NT2/D1 (cell line): ENCODE measurements at regions not wholly inside any gene's neighbourhood (a gene's known extent, or its start where the extent isn't known, plus 50 kb on each side); places are given as distances from the start of the nearest gene placed in this dataset.

ENCODE experiments used
- DNase-seq: peaks from one replicate; pipeline ENCODE4 v3.0.0-alpha.2; 2011; ENCODE audit warnings: low read depth, low spot score
- H3K27me3 ChIP-seq: 2 replicates; pipeline ENCODE4 v1.6.0; 2011; ENCODE audit warnings: mild to moderate bottlenecking; ENCODE audit not compliant: insufficient read length, insufficient read depth
- H3K36me3 ChIP-seq: 2 replicates; pipeline ENCODE4 v1.6.1; 2011; ENCODE audit warnings: mild to moderate bottlenecking, low read length, mixed read lengths; ENCODE audit not compliant: insufficient read depth, insufficient read length
- H3K4me1 ChIP-seq: 2 replicates; pipeline ENCODE4 v1.5.1; 2011; ENCODE audit not compliant: insufficient read depth, insufficient read length
- H3K4me3 ChIP-seq: 2 replicates; pipeline ENCODE4 v1.5.1; 2011; ENCODE audit warnings: low read depth; ENCODE audit not compliant: insufficient read length
- H3K9ac ChIP-seq: 2 replicates; pipeline ENCODE4 v1.6.0; 2011; ENCODE audit warnings: low read depth; ENCODE audit not compliant: insufficient read length
- H3K9me3 ChIP-seq: 2 replicates; pipeline ENCODE4 v1.5.1; 2011; ENCODE audit warnings: mild to moderate bottlenecking, low read length; ENCODE audit not compliant: insufficient read depth
- SUZ12 ChIP-seq: IDR thresholded peaks from 2 replicates; pipeline ENCODE4 v1.6.1; 2011; ENCODE audit not compliant: insufficient read length, insufficient read depth; ENCODE audit errors: extremely low read depth
- YY1 ChIP-seq: IDR thresholded peaks from 2 replicates; pipeline ENCODE4 v1.6.1; 2011; ENCODE audit not compliant: insufficient read length, insufficient read depth
- ZNF274 ChIP-seq: IDR thresholded peaks from 2 replicates; pipeline ENCODE4 v1.6.1; 2011; ENCODE audit warnings: mild to moderate bottlenecking, low read depth, low read length

DNA sequence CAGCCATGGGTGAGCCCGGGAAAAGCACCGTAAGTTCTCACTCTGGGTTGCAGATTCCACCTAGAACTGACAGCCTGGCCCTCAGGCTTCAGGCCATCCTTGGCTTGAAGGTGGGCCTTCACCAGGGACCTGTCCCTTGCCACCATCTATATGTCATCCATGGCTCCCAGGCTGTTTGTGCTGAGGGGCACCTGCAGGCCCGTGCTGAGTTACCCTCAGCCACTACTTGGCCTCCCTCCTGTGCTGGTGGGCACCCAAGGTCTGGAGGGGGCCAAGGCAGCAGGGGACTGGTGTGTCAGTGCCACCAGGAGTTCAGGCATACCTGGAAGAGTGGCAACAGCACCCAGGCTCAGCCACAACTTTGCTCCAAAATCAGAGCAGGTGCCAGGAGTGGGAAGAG lies 326.2 kb upstream of the SMIM21 start:
- no peak for DNase-seq
- Histone ChIP-seq H3K4me3 (no peak overlapping the region), H3K4me1 (no peaks in the 10 kb centered on the region), H3K9me3 (no peaks in the 10 kb centered on the region), H3K27me3 (no peaks in the 10 kb centered on the region), H3K9ac (no peak overlapping the region), H3K36me3 (no peaks in the 10 kb centered on the region)
- TF ChIP-seq ZNF274, result no peak
- no peak for TF ChIP-seq YY1
- no peak for TF ChIP-seq SUZ12

- no peak for DNase-seq
- H3K36me3 ChIP-seq, result no peaks in the 10 kb centered on the region
- no peaks in the 10 kb centered on the region for H3K9me3 ChIP-seq
- H3K27me3 ChIP-seq, result no peaks in the 10 kb centered on the region
- H3K9ac ChIP-seq, result no peak overlapping the region
- H3K4me3 ChIP-seq, result no peak overlapping the region
- TF ChIP-seq YY1 (no peak), SUZ12 (no peak), ZNF274 (no peak)
- no peaks in the 10 kb centered on the region for H3K4me1 ChIP-seq
These were observed 325.3 kb upstream of the SMIM21 start for GRCh38 chr18:75752740-75753263.

DNA sequence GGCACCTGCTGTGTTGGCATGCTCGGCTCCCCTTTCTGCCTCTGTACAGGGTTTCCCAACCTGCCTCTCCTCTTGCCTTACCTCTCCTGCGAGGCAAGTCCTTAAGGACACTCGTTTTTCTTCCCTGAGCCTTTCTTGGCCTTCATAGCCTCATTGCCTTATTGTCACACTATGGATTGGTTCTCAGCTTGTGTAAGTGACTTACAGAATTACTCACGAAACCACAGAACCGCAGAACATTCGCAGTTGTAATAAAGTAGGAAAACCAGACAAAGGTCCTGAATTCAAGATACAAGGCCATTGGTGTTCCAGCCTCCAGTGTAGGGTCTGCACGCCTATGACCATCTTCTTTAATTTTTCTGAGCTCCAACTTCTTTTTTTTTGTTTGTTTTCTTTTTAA lies 317.6 kb upstream of the SMIM21 start:
- no peak overlapping the region for H3K9ac ChIP-seq
- no peak for DNase-seq
- no peak overlapping the region for H3K4me3 ChIP-seq
- TF ChIP-seq SUZ12 (no peak), YY1 (no peak), ZNF274 (no peak)
- H3K9me3 ChIP-seq, result no peaks in the 10 kb centered on the region
- no peaks in the 10 kb centered on the region for H3K36me3 ChIP-seq
- no peaks in the 10 kb centered on the region for H3K4me1 ChIP-seq
- H3K27me3 ChIP-seq, result no peaks in the 10 kb centered on the region

- H3K27me3 ChIP-seq, result no peaks in the 10 kb centered on the region
- H3K9ac ChIP-seq, result no peak overlapping the region
- no peak overlapping the region for H3K4me3 ChIP-seq
- no peak for DNase-seq
- no peaks in the 10 kb centered on the region for H3K36me3 ChIP-seq
- no peaks in the 10 kb centered on the region for H3K4me1 ChIP-seq
- no peak for TF ChIP-seq SUZ12
- no peak for TF ChIP-seq YY1
- no peak for TF ChIP-seq ZNF274
- H3K9me3 ChIP-seq, result no peaks in the 10 kb centered on the region; the same call in 1 of the 2 replicates
These were observed 315.0 kb upstream of the SMIM21 start for GRCh38 chr18:75742516-75742915.

GRCh38 chr18:75739682-75740081 lies 312.2 kb upstream of the SMIM21 start:
- TF ChIP-seq ZNF274, result no peak
- TF ChIP-seq SUZ12, result no peak
- no peak for TF ChIP-seq YY1
- DNase-seq, result no peak
- no peak overlapping the region for H3K9ac ChIP-seq

GRCh38 chr18:75735291-75735690 lies 307.8 kb upstream of the SMIM21 start:
- no peaks in the 10 kb centered on the region for H3K27me3 ChIP-seq
- H3K4me3 ChIP-seq, result no peak overlapping the region
- no peaks in the 10 kb centered on the region for H3K4me1 ChIP-seq
- no peaks in the 10 kb centered on the region for H3K36me3 ChIP-seq
- H3K9me3 ChIP-seq, result peaks cover 4% of the 10 kb centered on the region; the same call in 1 of the 2 replicates
- no peak overlapping the region for H3K9ac ChIP-seq
- TF ChIP-seq SUZ12 (no peak), ZNF274 (no peak), YY1 (no peak)
- DNase-seq, result no peak

More at GRCh38 chr18:75739682-75740081, 312.2 kb upstream of the SMIM21 start:
- no peaks in the 10 kb centered on the region for H3K27me3 ChIP-seq
- H3K36me3 ChIP-seq, result no peaks in the 10 kb centered on the region
- no peak overlapping the region for H3K4me3 ChIP-seq
- H3K9me3 ChIP-seq, result peaks cover 4% of the 10 kb centered on the region; the same call in 1 of the 2 replicates
- no peaks in the 10 kb centered on the region for H3K4me1 ChIP-seq

GRCh38 chr18:75730249-75730648 lies 302.7 kb upstream of the SMIM21 start:
- no peak for DNase-seq
- Histone ChIP-seq H3K27me3 (no peaks in the 10 kb centered on the region), H3K4me3 (no peak overlapping the region), H3K9ac (no peak overlapping the region), H3K9me3 (no peaks in the 10 kb centered on the region), H3K36me3 (no peaks in the 10 kb centered on the region), H3K4me1 (no peaks in the 10 kb centered on the region)
- TF ChIP-seq ZNF274, result no peak
- TF ChIP-seq SUZ12, result no peak
- TF ChIP-seq YY1, result no peak

DNA sequence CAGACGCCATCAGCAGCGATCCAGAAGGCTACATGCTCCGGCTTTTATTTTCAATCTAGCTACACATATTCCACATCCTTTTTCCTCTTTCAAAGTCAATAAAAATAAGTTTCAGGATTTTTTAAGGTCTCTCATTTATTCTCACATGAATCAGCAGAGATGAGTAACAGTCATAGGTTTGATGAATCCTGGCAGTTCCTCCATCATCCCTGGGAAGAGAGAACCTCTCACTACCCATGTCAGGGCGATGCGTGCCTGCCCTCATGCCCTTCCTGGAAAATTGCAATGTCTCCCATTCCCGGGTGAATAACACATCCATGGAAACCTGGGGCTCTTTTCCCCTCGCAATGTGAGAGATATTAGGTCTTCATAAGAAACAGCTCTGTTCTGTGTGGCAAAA lies 301.1 kb upstream of the SMIM21 start:
- H3K4me3 ChIP-seq, result no peak overlapping the region
- no peaks in the 10 kb centered on the region for H3K36me3 ChIP-seq
- H3K4me1 ChIP-seq, result no peaks in the 10 kb centered on the region
- no peaks in the 10 kb centered on the region for H3K9me3 ChIP-seq
- no peaks in the 10 kb centered on the region for H3K27me3 ChIP-seq
- DNase-seq, result no peak
- H3K9ac ChIP-seq, result no peak overlapping the region
- TF ChIP-seq YY1, result no peak
- TF ChIP-seq ZNF274, result no peak
- no peak for TF ChIP-seq SUZ12
